ENCODE measurements at regions not wholly inside any gene's neighbourhood (a gene's known extent, or its start where the extent isn't known, plus 50 kb on each side); places are given as distances from the start of the nearest gene placed in this dataset.
A peak's percentile ranks its signal among the peaks of the same experiment; 100 is the strongest.

GRCh38 chr4:187767158-187767557 lies 228.4 kb upstream of the ZFP42 start:
- H3K27me3 ChIP-seq (replicated peaks; ENCODE audit: insufficient read depth, low read depth, low read length, poor library complexity), result peaks cover 19% of the 10 kb centered on the region
- H3K9me3 ChIP-seq (ENCODE audit: low read depth, low read length, poor library complexity, severe bottlenecking), result no peaks in the 10 kb centered on the region
- BruUV-seq (replicated peaks), result no TSS peak
- POLR2A ChIA-PET (ENCODE audit: low non-redundant PET), result no interaction called here
- CTCF ChIA-PET, result no interaction called here
- no peak for DNase-seq (ENCODE audit: low spot score)
- intact Hi-C loops (cut with micrococcal nuclease; ENCODE audit: unreplicated experiment), result no loop called here
- H3K4me3 ChIP-seq (ENCODE audit: low read depth, low read length, poor library complexity, severe bottlenecking), result no peak overlapping the region
- H3K27ac ChIP-seq (ENCODE audit: low read depth, low read length, poor library complexity, severe bottlenecking), result no peak overlapping the region
- H3K36me3 ChIP-seq (ENCODE audit: insufficient read depth, low read length, poor library complexity, severe bottlenecking), result no peaks in the 10 kb centered on the region
- TF ChIP-seq, protein P1, sequence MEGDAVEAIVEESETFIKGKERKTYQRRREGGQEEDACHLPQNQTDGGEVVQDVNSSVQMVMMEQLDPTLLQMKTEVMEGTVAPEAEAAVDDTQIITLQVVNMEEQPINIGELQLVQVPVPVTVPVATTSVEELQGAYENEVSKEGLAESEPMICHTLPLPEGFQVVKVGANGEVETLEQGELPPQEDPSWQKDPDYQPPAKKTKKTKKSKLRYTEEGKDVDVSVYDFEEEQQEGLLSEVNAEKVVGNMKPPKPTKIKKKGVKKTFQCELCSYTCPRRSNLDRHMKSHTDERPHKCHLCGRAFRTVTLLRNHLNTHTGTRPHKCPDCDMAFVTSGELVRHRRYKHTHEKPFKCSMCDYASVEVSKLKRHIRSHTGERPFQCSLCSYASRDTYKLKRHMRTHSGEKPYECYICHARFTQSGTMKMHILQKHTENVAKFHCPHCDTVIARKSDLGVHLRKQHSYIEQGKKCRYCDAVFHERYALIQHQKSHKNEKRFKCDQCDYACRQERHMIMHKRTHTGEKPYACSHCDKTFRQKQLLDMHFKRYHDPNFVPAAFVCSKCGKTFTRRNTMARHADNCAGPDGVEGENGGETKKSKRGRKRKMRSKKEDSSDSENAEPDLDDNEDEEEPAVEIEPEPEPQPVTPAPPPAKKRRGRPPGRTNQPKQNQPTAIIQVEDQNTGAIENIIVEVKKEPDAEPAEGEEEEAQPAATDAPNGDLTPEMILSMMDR (conservative IDR thresholded peaks at IDR 0.05; ENCODE audit: low read depth, low read length), result no peak
- no peak for TF ChIP-seq EZH2 (IDR thresholded peaks at IDR 0.05; ENCODE audit: borderline replicate concordance, low read depth, low read length, poor library complexity, severe bottlenecking)
- no peaks in the 10 kb centered on the region for H3K4me1 ChIP-seq (ENCODE audit: insufficient read depth, low read length, poor library complexity, severe bottlenecking)

DNA sequence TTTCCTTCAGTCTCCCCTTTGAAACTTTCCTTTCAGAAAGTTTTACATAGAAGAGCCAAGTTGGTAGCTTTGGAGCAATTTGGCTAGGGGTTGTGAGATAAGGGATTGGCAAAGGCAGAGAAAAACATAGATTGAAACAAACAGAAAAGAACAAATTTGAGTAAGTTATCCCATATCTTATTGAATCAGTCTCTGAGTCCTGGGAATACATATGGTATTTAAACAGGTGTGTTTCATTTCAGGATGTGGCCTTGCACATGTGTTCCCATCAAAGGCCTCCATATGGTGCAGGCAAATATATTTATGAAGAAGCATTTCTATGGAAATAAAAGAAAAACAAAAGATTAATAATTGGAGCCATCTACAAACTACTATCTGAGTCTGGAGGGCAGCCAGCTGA lies 227.9 kb upstream of the ZFP42 start:
- CTCF ChIA-PET, result no interaction called here
- POLR2A ChIA-PET (ENCODE audit: low non-redundant PET), result no interaction called here
- no peaks in the 10 kb centered on the region for H3K4me1 ChIP-seq (ENCODE audit: insufficient read depth, low read length, poor library complexity, severe bottlenecking)
- DNase-seq (ENCODE audit: low spot score), result no peak
- intact Hi-C loops (cut with micrococcal nuclease; ENCODE audit: unreplicated experiment), result no loop called here
- H3K4me3 ChIP-seq (ENCODE audit: low read depth, low read length, poor library complexity, severe bottlenecking), result no peak overlapping the region
- H3K36me3 ChIP-seq (ENCODE audit: insufficient read depth, low read length, poor library complexity, severe bottlenecking), result no peaks in the 10 kb centered on the region
- no peak for TF ChIP-seq EZH2 (IDR thresholded peaks at IDR 0.05; ENCODE audit: borderline replicate concordance, low read depth, low read length, poor library complexity, severe bottlenecking)
- TF ChIP-seq, protein P1 (conservative IDR thresholded peaks at IDR 0.05; ENCODE audit: low read depth, low read length), result no peak
- BruUV-seq (replicated peaks), result no TSS peak
- no peak overlapping the region for H3K27ac ChIP-seq (ENCODE audit: low read depth, low read length, poor library complexity, severe bottlenecking)
- H3K27me3 ChIP-seq (replicated peaks; ENCODE audit: insufficient read depth, low read depth, low read length, poor library complexity), result peaks cover 22% of the 10 kb centered on the region
- no peaks in the 10 kb centered on the region for H3K9me3 ChIP-seq (ENCODE audit: low read depth, low read length, poor library complexity, severe bottlenecking)

DNA sequence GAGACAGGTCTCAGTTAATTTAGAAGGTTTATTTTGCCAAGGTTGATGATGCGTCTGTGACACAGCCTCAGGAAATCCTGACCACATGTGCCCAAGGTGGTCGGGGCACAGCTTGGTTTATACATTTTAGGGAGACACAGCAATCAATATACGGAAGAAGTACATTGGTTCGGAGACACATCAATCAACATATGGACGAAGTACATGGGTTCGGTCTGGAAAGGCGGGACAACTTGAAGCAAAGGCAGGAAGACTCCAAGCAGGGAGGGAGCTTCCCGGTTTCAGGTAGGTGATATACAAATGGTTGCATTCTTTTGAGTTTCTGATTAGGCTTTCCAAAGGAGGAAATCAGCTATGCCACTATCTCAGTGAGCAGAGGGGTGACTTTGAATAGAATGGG lies 225.2 kb upstream of the ZFP42 start:
- Histone ChIP-seq H3K27me3 (replicated peaks; ENCODE audit: insufficient read depth, low read depth, low read length, poor library complexity) (peaks cover 42% of the 10 kb centered on the region), H3K4me3 (ENCODE audit: low read depth, low read length, poor library complexity, severe bottlenecking) (no peak overlapping the region), H3K36me3 (ENCODE audit: insufficient read depth, low read length, poor library complexity, severe bottlenecking) (no peaks in the 10 kb centered on the region), H3K27ac (ENCODE audit: low read depth, low read length, poor library complexity, severe bottlenecking) (no peak overlapping the region), H3K4me1 (ENCODE audit: insufficient read depth, low read length, poor library complexity, severe bottlenecking) (no peaks in the 10 kb centered on the region), H3K9me3 (ENCODE audit: low read depth, low read length, poor library complexity, severe bottlenecking) (no peaks in the 10 kb centered on the region)
- ChIA-PET POLR2A (ENCODE audit: low non-redundant PET) (no interaction called here), CTCF (no interaction called here)
- peak; percentile 2 for DNase-seq (ENCODE audit: low spot score)
- TF ChIP-seq, protein P1 (conservative IDR thresholded peaks at IDR 0.05; ENCODE audit: low read depth, low read length), result no peak
- TF ChIP-seq EZH2 (IDR thresholded peaks at IDR 0.05; ENCODE audit: borderline replicate concordance, low read depth, low read length, poor library complexity, severe bottlenecking), result no peak
- no TSS peak for BruUV-seq (replicated peaks)
- intact Hi-C loops (cut with micrococcal nuclease; ENCODE audit: unreplicated experiment), result no loop called here

All from A673 (cell line).